ENCODE measurements at regions not wholly inside any gene's neighbourhood (a gene's known extent, or its start where the extent isn't known, plus 50 kb on each side); places are given as distances from the start of the nearest gene placed in this dataset.

DNA sequence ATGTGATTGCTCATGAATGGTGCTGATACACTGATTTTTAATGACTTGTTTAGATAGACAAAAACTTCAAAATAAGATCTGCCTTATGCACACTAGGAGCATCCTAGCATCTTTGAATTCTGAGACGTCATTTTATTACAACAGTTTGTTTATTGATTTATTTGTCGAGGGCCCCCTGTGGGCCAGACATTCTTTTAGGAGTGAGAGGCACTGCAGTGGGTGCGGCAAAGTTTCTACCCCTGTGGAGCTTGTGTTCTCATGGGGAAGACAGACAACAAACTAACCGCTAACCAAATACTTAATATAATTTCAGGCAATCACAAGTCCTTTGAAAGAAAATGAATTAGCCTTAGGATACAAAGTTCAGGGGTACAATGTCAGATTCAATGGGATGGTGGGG is 363.1 kb downstream of the RPS24 start:
- Histone ChIP-seq H3K4me1 (ENCODE audit: insufficient read depth, low read length, poor library complexity, severe bottlenecking) (peaks cover 7% of the 10 kb centered on the region), H3K9me3 (ENCODE audit: low read depth, low read length, poor library complexity, severe bottlenecking) (no peaks in the 10 kb centered on the region), H3K27me3 (replicated peaks; ENCODE audit: insufficient read depth, low read depth, low read length, poor library complexity) (no peaks in the 10 kb centered on the region), H3K4me3 (ENCODE audit: low read depth, low read length, poor library complexity, severe bottlenecking) (no peak overlapping the region), H3K36me3 (ENCODE audit: insufficient read depth, low read length, poor library complexity, severe bottlenecking) (no peaks in the 10 kb centered on the region), H3K27ac (ENCODE audit: low read depth, low read length, poor library complexity, severe bottlenecking) (no peak overlapping the region)
- intact Hi-C loops (cut with micrococcal nuclease; ENCODE audit: unreplicated experiment): no loop called here
- BruUV-seq (replicated peaks): no TSS peak
- TF ChIP-seq, protein P1, sequence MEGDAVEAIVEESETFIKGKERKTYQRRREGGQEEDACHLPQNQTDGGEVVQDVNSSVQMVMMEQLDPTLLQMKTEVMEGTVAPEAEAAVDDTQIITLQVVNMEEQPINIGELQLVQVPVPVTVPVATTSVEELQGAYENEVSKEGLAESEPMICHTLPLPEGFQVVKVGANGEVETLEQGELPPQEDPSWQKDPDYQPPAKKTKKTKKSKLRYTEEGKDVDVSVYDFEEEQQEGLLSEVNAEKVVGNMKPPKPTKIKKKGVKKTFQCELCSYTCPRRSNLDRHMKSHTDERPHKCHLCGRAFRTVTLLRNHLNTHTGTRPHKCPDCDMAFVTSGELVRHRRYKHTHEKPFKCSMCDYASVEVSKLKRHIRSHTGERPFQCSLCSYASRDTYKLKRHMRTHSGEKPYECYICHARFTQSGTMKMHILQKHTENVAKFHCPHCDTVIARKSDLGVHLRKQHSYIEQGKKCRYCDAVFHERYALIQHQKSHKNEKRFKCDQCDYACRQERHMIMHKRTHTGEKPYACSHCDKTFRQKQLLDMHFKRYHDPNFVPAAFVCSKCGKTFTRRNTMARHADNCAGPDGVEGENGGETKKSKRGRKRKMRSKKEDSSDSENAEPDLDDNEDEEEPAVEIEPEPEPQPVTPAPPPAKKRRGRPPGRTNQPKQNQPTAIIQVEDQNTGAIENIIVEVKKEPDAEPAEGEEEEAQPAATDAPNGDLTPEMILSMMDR (conservative IDR thresholded peaks at IDR 0.05; ENCODE audit: low read depth, low read length): no peak
- no peak for TF ChIP-seq EZH2 (IDR thresholded peaks at IDR 0.05; ENCODE audit: borderline replicate concordance, low read depth, low read length, poor library complexity, severe bottlenecking)
- no peak for DNase-seq (ENCODE audit: low spot score)
- ChIA-PET CTCF (no interaction called here), POLR2A (ENCODE audit: low non-redundant PET) (no interaction called here)

DNA sequence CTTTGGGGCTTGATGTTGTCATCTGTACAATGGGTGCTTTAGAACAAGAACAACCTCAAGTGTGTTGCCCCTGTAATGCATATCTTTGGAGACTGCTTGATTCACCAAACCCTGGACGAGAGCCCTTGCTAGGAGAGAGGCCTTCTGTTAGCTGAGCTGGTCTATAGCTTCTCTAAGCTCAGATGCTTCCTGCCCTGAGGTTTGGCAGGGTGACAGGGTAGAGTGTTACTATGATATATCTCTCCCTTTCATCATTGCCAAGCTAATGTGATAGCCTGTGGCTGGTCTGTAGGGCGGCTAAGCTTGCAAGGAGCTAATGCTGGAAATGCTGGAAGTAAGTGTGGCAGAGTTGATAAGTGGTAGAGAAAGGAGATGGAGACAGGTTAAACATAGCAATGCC is 364.1 kb downstream of the RPS24 start:
- ChIA-PET POLR2A (ENCODE audit: low non-redundant PET) (no interaction called here), CTCF (no interaction called here)
- TF ChIP-seq, protein P1 (conservative IDR thresholded peaks at IDR 0.05; ENCODE audit: low read depth, low read length): no peak
- TF ChIP-seq EZH2 (IDR thresholded peaks at IDR 0.05; ENCODE audit: borderline replicate concordance, low read depth, low read length, poor library complexity, severe bottlenecking): no peak
- H3K36me3 ChIP-seq (ENCODE audit: insufficient read depth, low read length, poor library complexity, severe bottlenecking): no peaks in the 10 kb centered on the region
- no peak overlapping the region for H3K27ac ChIP-seq (ENCODE audit: low read depth, low read length, poor library complexity, severe bottlenecking)
- no peak for DNase-seq (ENCODE audit: low spot score)
- no peaks in the 10 kb centered on the region for H3K9me3 ChIP-seq (ENCODE audit: low read depth, low read length, poor library complexity, severe bottlenecking)
- intact Hi-C loops (cut with micrococcal nuclease; ENCODE audit: unreplicated experiment): no loop called here
- H3K4me3 ChIP-seq (ENCODE audit: low read depth, low read length, poor library complexity, severe bottlenecking): no peak overlapping the region
- no peaks in the 10 kb centered on the region for H3K27me3 ChIP-seq (replicated peaks; ENCODE audit: insufficient read depth, low read depth, low read length, poor library complexity)
- no TSS peak for BruUV-seq (replicated peaks)
- peaks cover 18% of the 10 kb centered on the region for H3K4me1 ChIP-seq (ENCODE audit: insufficient read depth, low read length, poor library complexity, severe bottlenecking)

DNA sequence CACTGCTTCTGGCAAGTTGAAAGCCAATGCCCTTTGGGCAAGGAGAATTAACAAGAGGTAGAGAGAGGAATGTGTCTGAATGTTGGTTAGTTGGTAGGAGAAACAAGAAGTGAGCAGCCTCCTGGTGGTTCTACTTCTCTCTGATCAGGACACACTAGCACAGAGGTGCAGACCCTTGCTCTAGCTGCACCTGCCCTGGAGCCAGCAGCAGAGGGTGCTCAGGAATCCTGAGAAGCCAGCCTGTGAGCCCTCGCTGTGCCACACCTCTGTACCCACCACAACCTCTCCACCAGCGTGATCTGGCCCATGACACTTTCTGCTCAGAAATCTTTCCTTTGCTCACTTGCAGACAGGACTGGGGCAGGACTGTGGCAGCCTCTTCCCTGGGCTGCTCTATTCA is 364.7 kb downstream of the RPS24 start:
- ChIA-PET POLR2A (ENCODE audit: low non-redundant PET) (no interaction called here), CTCF (no interaction called here)
- H3K27ac ChIP-seq (ENCODE audit: low read depth, low read length, poor library complexity, severe bottlenecking): no peak overlapping the region
- H3K27me3 ChIP-seq (replicated peaks; ENCODE audit: insufficient read depth, low read depth, low read length, poor library complexity): no peaks in the 10 kb centered on the region
- H3K9me3 ChIP-seq (ENCODE audit: low read depth, low read length, poor library complexity, severe bottlenecking): no peaks in the 10 kb centered on the region
- no peaks in the 10 kb centered on the region for H3K36me3 ChIP-seq (ENCODE audit: insufficient read depth, low read length, poor library complexity, severe bottlenecking)
- no TSS peak for BruUV-seq (replicated peaks)
- intact Hi-C loops (cut with micrococcal nuclease; ENCODE audit: unreplicated experiment): no loop called here
- DNase-seq (ENCODE audit: low spot score): no peak
- TF ChIP-seq, protein P1 (conservative IDR thresholded peaks at IDR 0.05; ENCODE audit: low read depth, low read length): no peak
- no peak for TF ChIP-seq EZH2 (IDR thresholded peaks at IDR 0.05; ENCODE audit: borderline replicate concordance, low read depth, low read length, poor library complexity, severe bottlenecking)
- peaks cover 19% of the 10 kb centered on the region for H3K4me1 ChIP-seq (ENCODE audit: insufficient read depth, low read length, poor library complexity, severe bottlenecking)
- no peak overlapping the region for H3K4me3 ChIP-seq (ENCODE audit: low read depth, low read length, poor library complexity, severe bottlenecking)
